Panc1 (cell line): ENCODE measurements at regions not wholly inside any gene's neighbourhood (a gene's known extent, or its start where the extent isn't known, plus 50 kb on each side); places are given as distances from the start of the nearest gene placed in this dataset.

Experiments
- CTCF ChIP-seq: fragments of 450-650 bp; IDR thresholded peaks from 2 replicates; pipeline ENCODE4 v1.5.1; 2017; ENCODE audit warnings: mild to moderate bottlenecking
- POLR2AphosphoS5 ChIP-seq: IDR thresholded peaks from 2 replicates; pipeline ENCODE4 v1.6.1; 2012; ENCODE audit warnings: mild to moderate bottlenecking, low read depth, low read length, moderate library complexity
- REST ChIP-seq, 2 experiments: IDR thresholded peaks; 2 replicates each; pipeline ENCODE4 v1.6.1; 2011 to 2012; ENCODE audit warnings: low read depth in 2 of 2, control low read depth in 1 of 2, low read length in 1 of 2, mild to moderate bottlenecking in 1 of 2, moderate library complexity in 1 of 2; ENCODE audit not compliant: insufficient read depth in 1 of 2

- TF ChIP-seq CTCF (no peak), POLR2AphosphoS5 (no peak), REST (IDR thresholded peaks at IDR 0.05; ENCODE audit: insufficient read depth in 1 of 2, low read depth in 2 of 2, low read length in 1 of 2) (no peak)
Measured at GRCh38 chr10:78689584-78689935, 379.2 kb upstream of the ZMIZ1 start.
